ENCODE measurements at regions not wholly inside any gene's neighbourhood (a gene's known extent, or its start where the extent isn't known, plus 50 kb on each side); places are given as distances from the start of the nearest gene placed in this dataset.

- DNase-seq (ENCODE audit: low spot score): no peak
These were observed 318.6 kb upstream of the CD180 start for GRCh38 chr5:67515020-67515689.

- DNase-seq (ENCODE audit: low spot score): no peak
These were observed 316.2 kb upstream of the CD180 start for GRCh38 chr5:67512758-67513157.

- DNase-seq (ENCODE audit: low spot score): no peak
These were observed 315.3 kb upstream of the CD180 start for GRCh38 chr5:67511911-67512310.

GRCh38 chr5:67510204-67510603, 313.6 kb upstream of the CD180 start:
- DNase-seq (ENCODE audit: low spot score): no peak

- no peak for DNase-seq (ENCODE audit: low spot score)
These were observed 313.0 kb upstream of the CD180 start for GRCh38 chr5:67509402-67510186.

GRCh38 chr5:67506241-67506640, 309.6 kb upstream of the CD180 start:
- no peak for DNase-seq (ENCODE audit: low spot score)

- DNase-seq (ENCODE audit: low spot score): no peak
These were observed 306.4 kb upstream of the CD180 start for GRCh38 chr5:67502951-67503350.

- DNase-seq (ENCODE audit: low spot score): no peak
These were observed 299.5 kb upstream of the CD180 start for GRCh38 chr5:67496051-67496450.

GRCh38 chr5:67495072-67495471, 298.5 kb upstream of the CD180 start:
- DNase-seq (ENCODE audit: low spot score): no peak

GRCh38 chr5:67494186-67494855, 297.7 kb upstream of the CD180 start:
- no peak for DNase-seq (ENCODE audit: low spot score)

GRCh38 chr5:67493676-67494075, 297.1 kb upstream of the CD180 start:
- peak; percentile 37 for DNase-seq (ENCODE audit: low spot score)

- DNase-seq (ENCODE audit: low spot score): no peak
These were observed 294.1 kb upstream of the CD180 start for GRCh38 chr5:67490543-67491321.

GRCh38 chr5:67488885-67489284, 292.3 kb upstream of the CD180 start:
- no peak for DNase-seq (ENCODE audit: low spot score)

GRCh38 chr5:67487862-67488261, 291.3 kb upstream of the CD180 start:
- no peak for DNase-seq (ENCODE audit: low spot score)

GRCh38 chr5:67483453-67484030, 286.9 kb upstream of the CD180 start:
- no peak for DNase-seq (ENCODE audit: low spot score)

- DNase-seq (ENCODE audit: low spot score): no peak
These were observed 284.8 kb upstream of the CD180 start for GRCh38 chr5:67481362-67481761.

GRCh38 chr5:67478337-67478736, 281.7 kb upstream of the CD180 start:
- no peak for DNase-seq (ENCODE audit: low spot score)

- no peak for DNase-seq (ENCODE audit: low spot score)
These were observed 280.4 kb upstream of the CD180 start for GRCh38 chr5:67476995-67477394.

GRCh38 chr5:67476531-67476930, 279.9 kb upstream of the CD180 start:
- DNase-seq (ENCODE audit: low spot score): no peak

- no peak for DNase-seq (ENCODE audit: low spot score)
These were observed 278.9 kb upstream of the CD180 start for GRCh38 chr5:67475489-67475888.

GRCh38 chr5:67474597-67475238, 278.1 kb upstream of the CD180 start:
- no peak for DNase-seq (ENCODE audit: low spot score)

Data from kidney tubule cell (primary cell).